HL-60 (cell line): ENCODE measurements at regions not wholly inside any gene's neighbourhood (a gene's known extent, or its start where the extent isn't known, plus 50 kb on each side); places are given as distances from the start of the nearest gene placed in this dataset.

ENCODE experiments used
- TF ChIP-seq, protein P1 (sequence below): IDR thresholded peaks from 2 replicates; pipeline ENCODE4 v1.6.1; 2012; ENCODE audit warnings: low read depth; ENCODE audit not compliant: insufficient replicate concordance
- TF ChIP-seq, protein P2 (sequence below): IDR thresholded peaks from one replicate; pipeline ENCODE4 v1.5.1; 2011; ENCODE audit warnings: low read length, control low read depth, inconsistent platforms; ENCODE audit not compliant: insufficient read depth

DNA sequence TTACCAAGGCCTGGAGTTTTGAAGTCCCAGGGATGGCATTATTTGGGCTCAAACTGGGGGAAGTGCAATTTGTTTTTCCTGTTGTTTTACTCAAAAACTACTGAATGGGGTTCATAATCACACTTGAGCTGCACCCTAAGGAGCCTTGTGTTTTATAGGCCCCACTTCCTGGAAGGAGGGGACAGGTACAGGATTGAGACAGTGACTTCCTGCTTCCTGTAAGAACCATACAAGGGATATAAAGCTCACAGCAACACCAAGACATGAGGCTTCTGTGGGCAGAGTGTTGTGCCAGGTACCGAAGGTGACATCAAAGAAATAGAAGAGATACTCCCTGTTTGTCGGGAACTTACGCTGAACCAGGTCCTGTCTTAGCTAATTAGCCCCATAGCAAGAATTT lies 70.4 kb upstream of the SKOR2 start:
- TF ChIP-seq, protein P1, sequence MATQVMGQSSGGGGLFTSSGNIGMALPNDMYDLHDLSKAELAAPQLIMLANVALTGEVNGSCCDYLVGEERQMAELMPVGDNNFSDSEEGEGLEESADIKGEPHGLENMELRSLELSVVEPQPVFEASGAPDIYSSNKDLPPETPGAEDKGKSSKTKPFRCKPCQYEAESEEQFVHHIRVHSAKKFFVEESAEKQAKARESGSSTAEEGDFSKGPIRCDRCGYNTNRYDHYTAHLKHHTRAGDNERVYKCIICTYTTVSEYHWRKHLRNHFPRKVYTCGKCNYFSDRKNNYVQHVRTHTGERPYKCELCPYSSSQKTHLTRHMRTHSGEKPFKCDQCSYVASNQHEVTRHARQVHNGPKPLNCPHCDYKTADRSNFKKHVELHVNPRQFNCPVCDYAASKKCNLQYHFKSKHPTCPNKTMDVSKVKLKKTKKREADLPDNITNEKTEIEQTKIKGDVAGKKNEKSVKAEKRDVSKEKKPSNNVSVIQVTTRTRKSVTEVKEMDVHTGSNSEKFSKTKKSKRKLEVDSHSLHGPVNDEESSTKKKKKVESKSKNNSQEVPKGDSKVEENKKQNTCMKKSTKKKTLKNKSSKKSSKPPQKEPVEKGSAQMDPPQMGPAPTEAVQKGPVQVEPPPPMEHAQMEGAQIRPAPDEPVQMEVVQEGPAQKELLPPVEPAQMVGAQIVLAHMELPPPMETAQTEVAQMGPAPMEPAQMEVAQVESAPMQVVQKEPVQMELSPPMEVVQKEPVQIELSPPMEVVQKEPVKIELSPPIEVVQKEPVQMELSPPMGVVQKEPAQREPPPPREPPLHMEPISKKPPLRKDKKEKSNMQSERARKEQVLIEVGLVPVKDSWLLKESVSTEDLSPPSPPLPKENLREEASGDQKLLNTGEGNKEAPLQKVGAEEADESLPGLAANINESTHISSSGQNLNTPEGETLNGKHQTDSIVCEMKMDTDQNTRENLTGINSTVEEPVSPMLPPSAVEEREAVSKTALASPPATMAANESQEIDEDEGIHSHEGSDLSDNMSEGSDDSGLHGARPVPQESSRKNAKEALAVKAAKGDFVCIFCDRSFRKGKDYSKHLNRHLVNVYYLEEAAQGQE, result no peak
- TF ChIP-seq, protein P2, sequence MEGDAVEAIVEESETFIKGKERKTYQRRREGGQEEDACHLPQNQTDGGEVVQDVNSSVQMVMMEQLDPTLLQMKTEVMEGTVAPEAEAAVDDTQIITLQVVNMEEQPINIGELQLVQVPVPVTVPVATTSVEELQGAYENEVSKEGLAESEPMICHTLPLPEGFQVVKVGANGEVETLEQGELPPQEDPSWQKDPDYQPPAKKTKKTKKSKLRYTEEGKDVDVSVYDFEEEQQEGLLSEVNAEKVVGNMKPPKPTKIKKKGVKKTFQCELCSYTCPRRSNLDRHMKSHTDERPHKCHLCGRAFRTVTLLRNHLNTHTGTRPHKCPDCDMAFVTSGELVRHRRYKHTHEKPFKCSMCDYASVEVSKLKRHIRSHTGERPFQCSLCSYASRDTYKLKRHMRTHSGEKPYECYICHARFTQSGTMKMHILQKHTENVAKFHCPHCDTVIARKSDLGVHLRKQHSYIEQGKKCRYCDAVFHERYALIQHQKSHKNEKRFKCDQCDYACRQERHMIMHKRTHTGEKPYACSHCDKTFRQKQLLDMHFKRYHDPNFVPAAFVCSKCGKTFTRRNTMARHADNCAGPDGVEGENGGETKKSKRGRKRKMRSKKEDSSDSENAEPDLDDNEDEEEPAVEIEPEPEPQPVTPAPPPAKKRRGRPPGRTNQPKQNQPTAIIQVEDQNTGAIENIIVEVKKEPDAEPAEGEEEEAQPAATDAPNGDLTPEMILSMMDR, result no peak
